ENCODE measurements at regions not wholly inside any gene's neighbourhood (a gene's known extent, or its start where the extent isn't known, plus 50 kb on each side); places are given as distances from the start of the nearest gene placed in this dataset.
"Not testable (repeated sequence)": the region's sequence is repeated elsewhere in the genome, so short reads cannot be mapped to it uniquely, and the experiment has no call there.

GRCh38 chr5:68683632-68684036, 410.2 kb upstream of the SLC30A5 start:
- no peak overlapping the region for H3K4me3 ChIP-seq (ENCODE audit: low read depth, low read length)
- DNase-seq (ENCODE audit: low read depth) = peak; percentile 95
- TF ChIP-seq CTCF (IDR thresholded peaks at IDR 0.05; ENCODE audit: insufficient read depth, low read length) = no peak

- H3K4me3 ChIP-seq (ENCODE audit: low read depth, low read length) = no peak overlapping the region
- no peak for TF ChIP-seq CTCF (IDR thresholded peaks at IDR 0.05; ENCODE audit: insufficient read depth, low read length)
- DNase-seq (ENCODE audit: low read depth) = no peak
Observed at GRCh38 chr5:68685863-68686262, 408.0 kb upstream of the SLC30A5 start.

GRCh38 chr5:68688547-68688946, 405.3 kb upstream of the SLC30A5 start:
- DNase-seq (ENCODE audit: low read depth) = no peak
- TF ChIP-seq CTCF (IDR thresholded peaks at IDR 0.05; ENCODE audit: insufficient read depth, low read length) = no peak
- H3K4me3 ChIP-seq (ENCODE audit: low read depth, low read length) = no peak overlapping the region

- TF ChIP-seq CTCF (IDR thresholded peaks at IDR 0.05; ENCODE audit: insufficient read depth, low read length) = no peak
- no peak overlapping the region for H3K4me3 ChIP-seq (ENCODE audit: low read depth, low read length)
- no peak for DNase-seq (ENCODE audit: low read depth)
Observed at GRCh38 chr5:68689010-68689409, 404.8 kb upstream of the SLC30A5 start.

DNA sequence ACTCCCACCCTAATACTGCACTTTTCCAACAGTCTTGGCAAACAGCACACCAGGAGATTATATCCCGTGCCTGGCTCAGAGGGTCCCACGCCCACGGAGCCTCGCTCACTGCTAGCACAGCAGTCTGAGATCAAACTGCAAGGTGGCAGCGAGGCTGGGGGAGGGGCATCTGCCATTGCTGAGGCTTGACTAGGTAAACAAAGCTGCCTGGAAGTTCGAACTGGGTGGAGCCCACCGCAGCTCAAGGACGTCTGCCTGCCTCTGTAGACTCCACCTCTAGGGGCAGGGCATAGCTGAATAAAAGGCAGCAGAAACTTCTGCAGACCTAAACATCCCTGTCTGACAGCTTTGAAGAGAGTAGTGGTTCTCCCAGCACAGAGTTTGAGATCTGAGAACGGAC, 401.9 kb upstream of the SLC30A5 start:
- not testable (repeated sequence) for DNase-seq (ENCODE audit: low read depth); H3K4me3 ChIP-seq (ENCODE audit: low read depth, low read length)

GRCh38 chr5:68698025-68698940, 395.5 kb upstream of the SLC30A5 start:
- TF ChIP-seq CTCF (IDR thresholded peaks at IDR 0.05; ENCODE audit: insufficient read depth, low read length) = no peak
- no peak overlapping the region for H3K4me3 ChIP-seq (ENCODE audit: low read depth, low read length)
- no peak for DNase-seq (ENCODE audit: low read depth)

DNA sequence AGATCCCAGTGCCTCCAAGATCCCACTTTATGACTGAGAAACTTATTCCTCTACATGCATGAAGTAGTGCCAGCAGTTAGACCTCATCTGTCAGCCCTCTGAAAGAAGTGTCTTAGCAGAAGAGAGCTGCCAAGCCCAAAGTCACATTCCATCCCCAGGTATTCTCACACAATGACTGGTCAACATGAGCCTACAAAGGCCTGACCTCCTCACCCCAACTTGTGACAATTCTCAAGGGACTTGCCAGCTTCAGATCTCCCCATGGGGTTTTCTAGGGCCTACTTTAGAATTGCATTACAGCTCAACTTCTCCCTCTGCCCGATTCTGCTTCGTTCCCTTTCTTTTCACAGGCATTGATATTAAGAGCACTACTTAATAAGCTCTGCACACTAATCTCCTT, 393.8 kb upstream of the SLC30A5 start:
- no peak overlapping the region for H3K4me3 ChIP-seq (ENCODE audit: low read depth, low read length)
- TF ChIP-seq CTCF (IDR thresholded peaks at IDR 0.05; ENCODE audit: insufficient read depth, low read length) = no peak
- DNase-seq (ENCODE audit: low read depth) = no peak

Data from fibroblast of the aortic adventitia (primary cell).